ENCODE measurements at regions not wholly inside any gene's neighbourhood (a gene's known extent, or its start where the extent isn't known, plus 50 kb on each side); places are given as distances from the start of the nearest gene placed in this dataset.

GRCh38 chr11:92140021-92140420 lies 84.6 kb upstream of the FAT3 start:
- peaks cover 8% of the 10 kb centered on the region for H3K9me3 Mint-ChIP-seq
- H3K27me3 Mint-ChIP-seq (ENCODE audit: insufficient read depth) = no peaks in the 10 kb centered on the region
- intact Hi-C loops (cut with micrococcal nuclease) = no loop called here
- no peaks in the 10 kb centered on the region for H3K4me1 Mint-ChIP-seq (ENCODE audit: low read depth)
- H3K27ac Mint-ChIP-seq = no peak overlapping the region
- DNase-seq (ENCODE audit: low spot score) = no peak
- no peak overlapping the region for H3K4me3 Mint-ChIP-seq
- no peaks in the 10 kb centered on the region for H3K36me3 Mint-ChIP-seq (ENCODE audit: low read depth)

- Mint-ChIP-seq H3K27me3 (ENCODE audit: insufficient read depth) (no peaks in the 10 kb centered on the region), H3K4me3 (no peak overlapping the region), H3K27ac (no peak overlapping the region), H3K36me3 (ENCODE audit: low read depth) (no peaks in the 10 kb centered on the region), H3K9me3 (peaks cover 11% of the 10 kb centered on the region), H3K4me1 (ENCODE audit: low read depth) (no peaks in the 10 kb centered on the region)
- DNase-seq (ENCODE audit: low spot score) = no peak
- intact Hi-C loops (cut with micrococcal nuclease) = no loop called here
Measured at GRCh38 chr11:92138296-92138695, 86.3 kb upstream of the FAT3 start.

DNA sequence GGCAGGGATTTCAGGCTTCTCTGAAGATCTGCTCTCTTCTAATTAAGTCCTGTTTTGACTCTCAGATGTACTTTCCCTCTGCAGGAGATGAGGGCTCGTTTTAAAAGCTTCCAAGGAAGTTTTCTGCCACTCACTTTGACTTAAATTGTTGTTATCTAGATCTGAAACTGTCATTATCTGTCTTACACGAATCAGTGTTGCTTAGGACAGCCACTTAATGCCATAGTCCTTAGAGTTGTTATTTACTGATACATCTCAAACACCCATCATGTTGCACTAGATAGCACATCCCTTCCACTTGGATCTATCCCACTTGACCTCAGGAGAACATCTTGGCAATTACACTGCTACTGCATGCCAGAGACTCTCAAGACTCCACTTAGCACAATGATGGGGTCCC lies 86.9 kb upstream of the FAT3 start:
- no peak overlapping the region for H3K27ac Mint-ChIP-seq
- H3K4me3 Mint-ChIP-seq = no peak overlapping the region
- H3K4me1 Mint-ChIP-seq (ENCODE audit: low read depth) = no peaks in the 10 kb centered on the region
- no peak for DNase-seq (ENCODE audit: low spot score)
- H3K36me3 Mint-ChIP-seq (ENCODE audit: low read depth) = no peaks in the 10 kb centered on the region
- no peaks in the 10 kb centered on the region for H3K27me3 Mint-ChIP-seq (ENCODE audit: insufficient read depth)
- intact Hi-C loops (cut with micrococcal nuclease) = no loop called here
- peaks cover 11% of the 10 kb centered on the region for H3K9me3 Mint-ChIP-seq

- H3K27ac Mint-ChIP-seq = no peak overlapping the region
- intact Hi-C loops (cut with micrococcal nuclease) = no loop called here
- peaks cover 11% of the 10 kb centered on the region for H3K9me3 Mint-ChIP-seq
- no peak for DNase-seq (ENCODE audit: low spot score)
- no peaks in the 10 kb centered on the region for H3K27me3 Mint-ChIP-seq (ENCODE audit: insufficient read depth)
- H3K4me3 Mint-ChIP-seq = no peak overlapping the region
- H3K4me1 Mint-ChIP-seq (ENCODE audit: low read depth) = no peaks in the 10 kb centered on the region
- H3K36me3 Mint-ChIP-seq (ENCODE audit: low read depth) = no peaks in the 10 kb centered on the region
Measured at GRCh38 chr11:92136797-92137196, 87.8 kb upstream of the FAT3 start.

DNA sequence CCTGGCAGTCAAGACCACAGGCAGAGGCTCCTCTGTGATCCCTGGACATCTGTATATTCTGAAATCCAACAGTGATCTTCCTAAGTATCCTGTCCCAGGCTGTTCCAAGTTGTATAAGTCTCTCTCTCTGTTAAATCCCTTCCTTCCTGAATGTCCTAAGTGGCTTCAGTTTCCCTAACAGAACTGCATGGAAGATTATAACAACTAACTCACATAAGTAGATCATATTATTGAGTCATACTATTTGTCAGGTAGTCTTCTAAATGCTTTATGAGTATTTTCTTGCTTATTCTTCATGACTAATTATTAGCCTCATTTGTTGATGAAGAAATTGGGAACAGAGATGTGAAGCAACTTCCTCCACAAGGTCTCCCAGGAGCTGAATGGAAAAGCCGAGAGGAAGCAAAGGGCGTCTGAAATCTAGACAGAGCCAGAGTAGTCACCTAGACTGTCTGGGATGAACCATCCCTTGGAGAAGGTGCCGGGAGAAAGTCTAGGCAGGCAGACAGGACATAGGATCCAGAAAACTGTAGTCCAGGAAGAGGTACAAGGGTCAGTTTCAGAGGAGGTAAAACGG lies 93.2 kb upstream of the FAT3 start:
- Mint-ChIP-seq H3K27me3 (ENCODE audit: insufficient read depth) (no peaks in the 10 kb centered on the region), H3K4me3 (no peak overlapping the region), H3K27ac (no peak overlapping the region), H3K9me3 (peaks cover 12% of the 10 kb centered on the region), H3K4me1 (ENCODE audit: low read depth) (no peaks in the 10 kb centered on the region), H3K36me3 (ENCODE audit: low read depth) (no peaks in the 10 kb centered on the region)
- DNase-seq (ENCODE audit: low spot score) = no peak
- intact Hi-C loops (cut with micrococcal nuclease) = no loop called here

DNA sequence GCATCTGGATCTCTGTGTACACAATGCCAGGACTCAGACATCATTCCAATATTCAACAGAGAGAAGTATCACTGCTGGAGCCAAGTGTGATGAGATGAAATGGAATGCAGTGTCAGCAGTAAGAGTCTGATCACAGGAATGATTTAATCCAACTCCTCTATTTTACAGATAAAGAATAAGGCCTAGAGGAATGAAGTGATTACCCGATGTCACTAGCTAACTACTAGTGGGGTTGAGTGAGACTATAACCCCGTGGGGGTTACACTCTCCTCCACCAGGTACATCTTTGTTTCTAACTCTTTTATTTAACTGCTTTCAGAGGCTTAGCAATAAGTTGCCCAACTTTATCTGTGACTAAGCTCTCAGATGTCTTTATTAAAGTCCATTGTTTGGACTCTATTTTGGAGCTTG lies 94.2 kb upstream of the FAT3 start:
- Mint-ChIP-seq H3K27ac (no peak overlapping the region), H3K36me3 (ENCODE audit: low read depth) (no peaks in the 10 kb centered on the region), H3K4me3 (no peak overlapping the region), H3K27me3 (ENCODE audit: insufficient read depth) (no peaks in the 10 kb centered on the region), H3K4me1 (ENCODE audit: low read depth) (no peaks in the 10 kb centered on the region), H3K9me3 (peaks cover 10% of the 10 kb centered on the region)
- intact Hi-C loops (cut with micrococcal nuclease) = no loop called here
- DNase-seq (ENCODE audit: low spot score) = no peak

DNA sequence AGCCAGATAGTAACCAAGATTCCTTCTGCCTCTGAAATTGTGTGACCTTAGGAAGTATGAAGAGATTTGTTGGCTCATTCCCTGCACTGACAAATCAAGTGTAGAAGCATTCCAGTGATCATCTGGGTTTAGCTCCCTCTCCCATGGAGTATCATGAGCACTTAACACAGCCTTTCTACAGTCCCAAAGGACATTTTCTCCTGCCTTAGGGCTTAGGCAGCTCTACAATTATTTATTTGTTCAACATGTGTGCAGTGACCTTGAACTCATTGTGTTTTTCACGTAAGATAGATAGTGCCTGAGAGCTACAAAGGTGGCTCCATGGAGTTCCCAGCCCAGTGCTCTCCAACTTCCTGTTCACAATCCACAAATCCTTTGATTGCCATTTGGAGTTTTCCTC lies 94.8 kb upstream of the FAT3 start:
- DNase-seq (ENCODE audit: low spot score) = no peak
- intact Hi-C loops (cut with micrococcal nuclease) = no loop called here
- Mint-ChIP-seq H3K36me3 (ENCODE audit: low read depth) (no peaks in the 10 kb centered on the region), H3K9me3 (peaks cover 6% of the 10 kb centered on the region), H3K27me3 (ENCODE audit: insufficient read depth) (no peaks in the 10 kb centered on the region), H3K4me3 (no peak overlapping the region), H3K27ac (no peak overlapping the region), H3K4me1 (ENCODE audit: low read depth) (no peaks in the 10 kb centered on the region)

DNA sequence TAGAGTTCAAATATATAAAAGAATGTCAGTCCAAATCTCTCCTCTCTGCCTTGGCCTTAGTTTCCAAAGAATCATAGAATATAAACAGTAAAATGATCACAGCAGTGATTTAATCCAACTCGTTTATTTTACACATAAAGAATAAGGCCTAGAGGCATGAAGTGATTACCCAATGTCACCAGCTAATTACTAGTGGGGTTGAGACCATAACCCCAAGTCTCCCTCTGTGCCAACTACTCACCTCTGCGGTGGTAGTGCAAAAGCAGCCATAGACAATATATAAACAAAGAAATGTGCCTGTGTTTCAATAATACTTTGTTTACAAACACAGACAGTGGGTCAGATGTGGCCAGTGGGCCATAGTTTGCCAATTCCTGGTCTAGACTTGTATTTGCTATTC lies 96.6 kb upstream of the FAT3 start:
- intact Hi-C loops (cut with micrococcal nuclease) = no loop called here
- Mint-ChIP-seq H3K9me3 (peaks cover 5% of the 10 kb centered on the region), H3K4me3 (no peak overlapping the region), H3K27ac (no peak overlapping the region), H3K36me3 (ENCODE audit: low read depth) (no peaks in the 10 kb centered on the region), H3K4me1 (ENCODE audit: low read depth) (no peaks in the 10 kb centered on the region), H3K27me3 (ENCODE audit: insufficient read depth) (no peaks in the 10 kb centered on the region)
- no peak for DNase-seq (ENCODE audit: low spot score)

- no peak for DNase-seq (ENCODE audit: low spot score)
- Mint-ChIP-seq H3K9me3 (peaks cover 7% of the 10 kb centered on the region), H3K27me3 (ENCODE audit: insufficient read depth) (no peaks in the 10 kb centered on the region), H3K36me3 (ENCODE audit: low read depth) (no peaks in the 10 kb centered on the region), H3K4me1 (ENCODE audit: low read depth) (no peaks in the 10 kb centered on the region), H3K27ac (no peak overlapping the region), H3K4me3 (no peak overlapping the region)
- intact Hi-C loops (cut with micrococcal nuclease) = no loop called here
Measured at GRCh38 chr11:92125321-92125720, 99.3 kb upstream of the FAT3 start.

DNA sequence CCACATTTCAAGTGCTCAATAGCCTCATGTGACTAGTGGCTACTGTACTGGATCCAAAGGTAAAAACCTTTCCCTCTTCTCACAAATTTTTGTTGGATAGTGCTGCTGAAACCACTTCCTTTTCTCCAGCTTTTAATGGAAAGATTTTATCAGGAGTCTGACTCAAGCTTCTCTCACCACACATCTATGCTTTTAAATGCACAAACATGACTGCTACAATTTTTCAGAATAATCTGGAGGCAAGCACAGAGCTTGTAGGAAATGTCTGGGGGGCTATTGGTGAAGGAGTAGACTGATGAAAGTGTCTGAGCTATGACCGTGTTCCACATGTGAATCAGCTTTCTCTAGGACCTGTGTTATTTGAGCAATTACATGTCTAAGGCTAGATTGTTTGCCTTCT lies 101.1 kb upstream of the FAT3 start:
- intact Hi-C loops (cut with micrococcal nuclease) = no loop called here
- no peaks in the 10 kb centered on the region for H3K27me3 Mint-ChIP-seq (ENCODE audit: insufficient read depth)
- DNase-seq (ENCODE audit: low spot score) = no peak
- peaks cover 17% of the 10 kb centered on the region for H3K9me3 Mint-ChIP-seq
- no peak overlapping the region for H3K4me3 Mint-ChIP-seq
- H3K36me3 Mint-ChIP-seq (ENCODE audit: low read depth) = no peaks in the 10 kb centered on the region
- H3K27ac Mint-ChIP-seq = no peak overlapping the region
- no peaks in the 10 kb centered on the region for H3K4me1 Mint-ChIP-seq (ENCODE audit: low read depth)

GRCh38 chr11:92122561-92122960 lies 102.1 kb upstream of the FAT3 start:
- Mint-ChIP-seq H3K27me3 (ENCODE audit: insufficient read depth) (no peaks in the 10 kb centered on the region), H3K4me1 (ENCODE audit: low read depth) (no peaks in the 10 kb centered on the region), H3K4me3 (no peak overlapping the region), H3K9me3 (peaks cover 17% of the 10 kb centered on the region), H3K36me3 (ENCODE audit: low read depth) (no peaks in the 10 kb centered on the region), H3K27ac (no peak overlapping the region)
- intact Hi-C loops (cut with micrococcal nuclease) = no loop called here
- DNase-seq (ENCODE audit: low spot score) = no peak

- Mint-ChIP-seq H3K36me3 (ENCODE audit: low read depth) (no peaks in the 10 kb centered on the region), H3K4me1 (ENCODE audit: low read depth) (no peaks in the 10 kb centered on the region), H3K9me3 (peaks cover 10% of the 10 kb centered on the region), H3K27me3 (ENCODE audit: insufficient read depth) (no peaks in the 10 kb centered on the region), H3K27ac (no peak overlapping the region), H3K4me3 (no peak overlapping the region)
- intact Hi-C loops (cut with micrococcal nuclease) = no loop called here
- DNase-seq (ENCODE audit: low spot score) = no peak
Measured at GRCh38 chr11:92111287-92111686, 113.3 kb upstream of the FAT3 start.

GRCh38 chr11:92109466-92109865 lies 115.2 kb upstream of the FAT3 start:
- Mint-ChIP-seq H3K36me3 (ENCODE audit: low read depth) (no peaks in the 10 kb centered on the region), H3K27me3 (ENCODE audit: insufficient read depth) (no peaks in the 10 kb centered on the region), H3K9me3 (peaks cover 7% of the 10 kb centered on the region), H3K4me3 (no peak overlapping the region), H3K27ac (no peak overlapping the region), H3K4me1 (ENCODE audit: low read depth) (no peaks in the 10 kb centered on the region)
- no peak for DNase-seq (ENCODE audit: low spot score)
- intact Hi-C loops (cut with micrococcal nuclease) = no loop called here

GRCh38 chr11:92107331-92107730 lies 117.3 kb upstream of the FAT3 start:
- no peak for DNase-seq (ENCODE audit: low spot score)

More at GRCh38 chr11:92107331-92107730, 117.3 kb upstream of the FAT3 start:
- Mint-ChIP-seq H3K4me1 (ENCODE audit: low read depth) (no peaks in the 10 kb centered on the region), H3K27ac (no peak overlapping the region), H3K36me3 (ENCODE audit: low read depth) (no peaks in the 10 kb centered on the region), H3K4me3 (no peak overlapping the region), H3K9me3 (no peaks in the 10 kb centered on the region), H3K27me3 (ENCODE audit: insufficient read depth) (no peaks in the 10 kb centered on the region)
- intact Hi-C loops (cut with micrococcal nuclease) = no loop called here
